ENCODE measurements at regions not wholly inside any gene's neighbourhood (a gene's known extent, or its start where the extent isn't known, plus 50 kb on each side); places are given as distances from the start of the nearest gene placed in this dataset.

- no peak for TF ChIP-seq SIX5 (IDR thresholded peaks at IDR 0.05; ENCODE audit: low read depth, low read length)
- TF ChIP-seq CTCF (IDR thresholded peaks at IDR 0.05; ENCODE audit: control extremely low read depth in 1 of 3, insufficient read depth in 1 of 3, low read depth in 1 of 3, low read length in 3 of 3), result no peak
- TF ChIP-seq BRCA1 (IDR thresholded peaks at IDR 0.05; ENCODE audit: low read depth, low read length), result no peak
- TF ChIP-seq TAF1 (IDR thresholded peaks at IDR 0.05; ENCODE audit: low read depth, low read length), result no peak
- TF ChIP-seq EGR1 (IDR thresholded peaks at IDR 0.05; ENCODE audit: borderline replicate concordance, low read depth, low read length), result no peak
- TF ChIP-seq USF2 (IDR thresholded peaks at IDR 0.05; ENCODE audit: low read length), result no peak
- no peak for TF ChIP-seq SP1 (IDR thresholded peaks at IDR 0.05; ENCODE audit: low read depth, low read length)
- TF ChIP-seq JUND (IDR thresholded peaks at IDR 0.05; ENCODE audit: low read length), result no peak
- no peak for TF ChIP-seq POLR2AphosphoS5 (IDR thresholded peaks at IDR 0.05; ENCODE audit: low read depth, low read length)
- no peak for TF ChIP-seq EZH2 (IDR thresholded peaks at IDR 0.05; ENCODE audit: low read depth, low read length, severe bottlenecking)
- TF ChIP-seq HDAC6 (IDR thresholded peaks at IDR 0.05; ENCODE audit: low read depth, low read length), result no peak
These were observed 448.9 kb upstream of the MANEA start for GRCh38 chr6:95128439-95128838.
